ENCODE measurements at regions not wholly inside any gene's neighbourhood (a gene's known extent, or its start where the extent isn't known, plus 50 kb on each side); places are given as distances from the start of the nearest gene placed in this dataset.

DNA sequence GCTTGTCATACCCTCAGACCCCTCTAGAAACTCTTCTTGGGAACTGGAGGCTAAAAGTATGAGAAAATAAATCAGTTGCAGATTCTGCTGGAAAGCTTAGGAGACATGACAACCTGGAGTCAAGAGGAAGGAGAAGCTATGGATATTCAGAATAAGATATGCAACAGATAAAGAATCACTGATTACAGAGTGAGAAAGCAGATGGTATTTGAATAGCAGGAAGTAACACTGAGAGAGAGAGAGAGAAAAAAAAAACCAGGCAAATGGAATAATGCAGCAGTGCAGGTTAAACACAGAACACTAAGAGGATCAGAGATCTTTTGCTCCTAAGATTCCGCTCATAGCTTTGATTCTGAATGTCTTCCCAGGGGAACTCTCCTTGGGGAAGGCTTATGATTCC is 1284.1 kb upstream of the NXPH2 start:
- TF ChIP-seq, protein P1, sequence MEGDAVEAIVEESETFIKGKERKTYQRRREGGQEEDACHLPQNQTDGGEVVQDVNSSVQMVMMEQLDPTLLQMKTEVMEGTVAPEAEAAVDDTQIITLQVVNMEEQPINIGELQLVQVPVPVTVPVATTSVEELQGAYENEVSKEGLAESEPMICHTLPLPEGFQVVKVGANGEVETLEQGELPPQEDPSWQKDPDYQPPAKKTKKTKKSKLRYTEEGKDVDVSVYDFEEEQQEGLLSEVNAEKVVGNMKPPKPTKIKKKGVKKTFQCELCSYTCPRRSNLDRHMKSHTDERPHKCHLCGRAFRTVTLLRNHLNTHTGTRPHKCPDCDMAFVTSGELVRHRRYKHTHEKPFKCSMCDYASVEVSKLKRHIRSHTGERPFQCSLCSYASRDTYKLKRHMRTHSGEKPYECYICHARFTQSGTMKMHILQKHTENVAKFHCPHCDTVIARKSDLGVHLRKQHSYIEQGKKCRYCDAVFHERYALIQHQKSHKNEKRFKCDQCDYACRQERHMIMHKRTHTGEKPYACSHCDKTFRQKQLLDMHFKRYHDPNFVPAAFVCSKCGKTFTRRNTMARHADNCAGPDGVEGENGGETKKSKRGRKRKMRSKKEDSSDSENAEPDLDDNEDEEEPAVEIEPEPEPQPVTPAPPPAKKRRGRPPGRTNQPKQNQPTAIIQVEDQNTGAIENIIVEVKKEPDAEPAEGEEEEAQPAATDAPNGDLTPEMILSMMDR (IDR thresholded peaks at IDR 0.05), result no peak
- TF ChIP-seq EP300 (IDR thresholded peaks at IDR 0.05; ENCODE audit: low read depth), result no peak
